Right renal pelvis (tissue), 4 donors: ENCODE measurements at regions not wholly inside any gene's neighbourhood (a gene's known extent, or its start where the extent isn't known, plus 50 kb on each side); places are given as distances from the start of the nearest gene placed in this dataset.

ENCODE experiments used
- DNase-seq, 4 donors: peaks; one replicate each; pipeline ENCODE4 v3.0.0-alpha.2; 2013; ENCODE audit warnings: low read depth in 4 of 4, low spot score in 3 of 4, missing footprints in 1 of 4

- DNase-seq = no peak
Observed at GRCh38 chr18:67574749-67575148, 58.2 kb upstream of the DSEL start.

GRCh38 chr18:67568166-67568565 is 51.6 kb upstream of the DSEL start:
- DNase-seq = no peak
